Ovary (tissue), 3 donors: ENCODE measurements at regions not wholly inside any gene's neighbourhood (a gene's known extent, or its start where the extent isn't known, plus 50 kb on each side); places are given as distances from the start of the nearest gene placed in this dataset.

ENCODE experiments used
- EP300 ChIP-seq: sonication (generic); formaldehyde crosslinking; IDR thresholded peaks from one replicate; pipeline ENCODE4 v1.6.1; 2017; ENCODE audit warnings: antibody characterized with exemption
- POLR2A ChIP-seq: fragments of 450-650 bp; IDR thresholded peaks from one replicate; pipeline ENCODE4 v1.6.1; 2017; ENCODE audit warnings: antibody characterized with exemption, mild to moderate bottlenecking, moderate library complexity
- TF ChIP-seq, protein P1 (sequence below), 3 donors: fragments of 450-650 bp in 2 of 3; fragments of 200-600 bp in 1 of 3; IDR thresholded peaks; one replicate each; pipeline versions ENCODE4 v1.5.1 to v1.8.0; 2016 to 2022; ENCODE audit warnings: antibody characterized with exemption in 3 of 3, mild to moderate bottlenecking in 1 of 3
- donor health status: DM: no; HTN: no; CAD: no.

DNA sequence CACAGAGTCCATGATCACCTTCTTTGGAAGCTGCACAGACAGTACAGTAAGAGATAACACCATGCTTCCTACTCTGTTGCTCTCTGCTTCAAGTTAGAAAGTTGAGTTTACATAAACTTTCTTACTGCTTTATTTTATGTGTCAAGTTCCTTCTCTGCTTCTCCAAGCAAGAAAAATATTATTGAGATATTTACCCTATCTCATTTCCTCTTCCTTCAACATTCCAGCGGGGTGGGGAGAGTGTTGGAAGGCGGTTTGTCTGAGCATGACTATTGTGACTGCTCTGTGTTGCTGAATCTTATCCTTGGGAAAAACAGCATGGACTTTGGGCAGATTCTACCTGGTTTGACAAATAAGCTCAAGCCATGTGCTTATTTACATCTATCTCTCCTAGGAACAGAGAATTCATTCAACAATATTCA is 66.9 kb upstream of the EPB41L4A start:
- TF ChIP-seq, protein P1, sequence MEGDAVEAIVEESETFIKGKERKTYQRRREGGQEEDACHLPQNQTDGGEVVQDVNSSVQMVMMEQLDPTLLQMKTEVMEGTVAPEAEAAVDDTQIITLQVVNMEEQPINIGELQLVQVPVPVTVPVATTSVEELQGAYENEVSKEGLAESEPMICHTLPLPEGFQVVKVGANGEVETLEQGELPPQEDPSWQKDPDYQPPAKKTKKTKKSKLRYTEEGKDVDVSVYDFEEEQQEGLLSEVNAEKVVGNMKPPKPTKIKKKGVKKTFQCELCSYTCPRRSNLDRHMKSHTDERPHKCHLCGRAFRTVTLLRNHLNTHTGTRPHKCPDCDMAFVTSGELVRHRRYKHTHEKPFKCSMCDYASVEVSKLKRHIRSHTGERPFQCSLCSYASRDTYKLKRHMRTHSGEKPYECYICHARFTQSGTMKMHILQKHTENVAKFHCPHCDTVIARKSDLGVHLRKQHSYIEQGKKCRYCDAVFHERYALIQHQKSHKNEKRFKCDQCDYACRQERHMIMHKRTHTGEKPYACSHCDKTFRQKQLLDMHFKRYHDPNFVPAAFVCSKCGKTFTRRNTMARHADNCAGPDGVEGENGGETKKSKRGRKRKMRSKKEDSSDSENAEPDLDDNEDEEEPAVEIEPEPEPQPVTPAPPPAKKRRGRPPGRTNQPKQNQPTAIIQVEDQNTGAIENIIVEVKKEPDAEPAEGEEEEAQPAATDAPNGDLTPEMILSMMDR (IDR thresholded peaks at IDR 0.05): no peak
- TF ChIP-seq POLR2A (no peak), EP300 (no peak)
